ENCODE measurements at regions not wholly inside any gene's neighbourhood (a gene's known extent, or its start where the extent isn't known, plus 50 kb on each side); places are given as distances from the start of the nearest gene placed in this dataset.
A peak's percentile ranks its signal among the peaks of the same experiment; 100 is the strongest.

- Histone ChIP-seq H2AFZ (ENCODE audit: low read depth, low read length) (no peak overlapping the region), H2BK15ac (ENCODE audit: low read depth, poor library complexity, severe bottlenecking) (no peak overlapping the region), H2BK120ac (ENCODE audit: low read depth, low read length) (no peak overlapping the region), H3K27me3 (ENCODE audit: control insufficient read depth in 1 of 2, insufficient read depth in 1 of 2, low read length in 2 of 2) (peaks cover 0 to 22% of the 10 kb centered on the region in 2 experiments), H3K36me3 (ENCODE audit: control insufficient read depth in 1 of 2, insufficient read depth in 2 of 2, low read depth in 1 of 2, low read length in 2 of 2) (peaks cover 0 to 22% of the 10 kb centered on the region in 2 experiments), H3K4ac (ENCODE audit: low read depth in 1 of 2, low read length in 2 of 2) (no peak overlapping the region), H2BK5ac (ENCODE audit: low read depth, low read length, poor library complexity, severe bottlenecking) (no peak overlapping the region), H4K8ac (ENCODE audit: low read length) (no peak overlapping the region), H3K27ac (ENCODE audit: low read length, poor library complexity, severe bottlenecking) (no peak overlapping the region), H3K18ac (ENCODE audit: low read depth in 1 of 2, low read length in 2 of 2) (no peak overlapping the region), H3K14ac (ENCODE audit: low read length in 2 of 2) (no peak overlapping the region), H2BK12ac (ENCODE audit: low read length in 2 of 2) (no peak overlapping the region), H3K4me1 (ENCODE audit: control insufficient read depth, insufficient read depth, low read depth, low read length) (no peaks in the 10 kb centered on the region), H3K4me2 (ENCODE audit: low read length, poor library complexity, severe bottlenecking) (no peak overlapping the region), H3K4me3 (ENCODE audit: insufficient read depth in 1 of 2, low read depth in 1 of 2, low read length in 2 of 2) (no peak overlapping the region), H3K23ac (ENCODE audit: low read length in 2 of 2) (no peak overlapping the region), H3K9me3 (ENCODE audit: control insufficient read depth, low read length) (no peaks in the 10 kb centered on the region), H4K91ac (ENCODE audit: low read length) (no peak overlapping the region), H2AK5ac (ENCODE audit: low read length, severe bottlenecking) (no peak overlapping the region), H3K9ac (ENCODE audit: low read length) (no peak overlapping the region), H3K79me1 (replicated peaks; ENCODE audit: low read length, poor library complexity, severe bottlenecking) (no peaks in the 10 kb centered on the region)
- no peak for DNase-seq
- WGBS = 100% methylated on average over 3 of the region's 3 CpGs
Measured at GRCh38 chr5:168131519-168131918, 159.9 kb upstream of the WWC1 start.

GRCh38 chr5:168132241-168132641 lies 159.2 kb upstream of the WWC1 start:
- no peak overlapping the region for H3K4ac ChIP-seq (ENCODE audit: low read depth in 1 of 2, low read length in 2 of 2)
- H4K8ac ChIP-seq (ENCODE audit: low read length) = no peak overlapping the region
- 61% methylated on average over 3 of the region's 3 CpGs for WGBS

GRCh38 chr5:168135897-168136296 lies 155.5 kb upstream of the WWC1 start:
- Histone ChIP-seq H3K14ac (ENCODE audit: low read length in 2 of 2) (no peak overlapping the region), H4K8ac (ENCODE audit: low read length) (no peak overlapping the region), H3K23ac (ENCODE audit: low read length in 2 of 2) (no peak overlapping the region), H3K9me3 (ENCODE audit: control insufficient read depth, low read length) (no peaks in the 10 kb centered on the region), H3K4me3 (ENCODE audit: insufficient read depth in 1 of 2, low read depth in 1 of 2, low read length in 2 of 2) (no peak overlapping the region), H2AFZ (ENCODE audit: low read depth, low read length) (no peak overlapping the region), H2BK12ac (ENCODE audit: low read length in 2 of 2) (no peak overlapping the region), H3K27ac (ENCODE audit: low read length, poor library complexity, severe bottlenecking) (no peak overlapping the region), H3K27me3 (ENCODE audit: control insufficient read depth in 1 of 2, insufficient read depth in 1 of 2, low read length in 2 of 2) (peaks cover 0 to 19% of the 10 kb centered on the region in 2 experiments), H2BK120ac (ENCODE audit: low read depth, low read length) (no peak overlapping the region), H3K4ac (ENCODE audit: low read depth in 1 of 2, low read length in 2 of 2) (no peak overlapping the region), H2BK15ac (ENCODE audit: low read depth, poor library complexity, severe bottlenecking) (no peak overlapping the region), H3K9ac (ENCODE audit: low read length) (no peak overlapping the region), H3K4me2 (ENCODE audit: low read length, poor library complexity, severe bottlenecking) (no peak overlapping the region), H3K36me3 (ENCODE audit: control insufficient read depth in 1 of 2, insufficient read depth in 2 of 2, low read depth in 1 of 2, low read length in 2 of 2) (no peaks in the 10 kb centered on the region), H2AK5ac (ENCODE audit: low read length, severe bottlenecking) (no peak overlapping the region), H3K18ac (ENCODE audit: low read depth in 1 of 2, low read length in 2 of 2) (no peak overlapping the region), H4K91ac (ENCODE audit: low read length) (no peak overlapping the region), H2BK5ac (ENCODE audit: low read depth, low read length, poor library complexity, severe bottlenecking) (no peak overlapping the region), H3K4me1 (ENCODE audit: control insufficient read depth, insufficient read depth, low read depth, low read length) (no peaks in the 10 kb centered on the region), H3K79me1 (replicated peaks; ENCODE audit: low read length, poor library complexity, severe bottlenecking) (no peaks in the 10 kb centered on the region)
- WGBS = 73% methylated on average over 6 of the region's 6 CpGs
- DNase-seq = no peak

More at GRCh38 chr5:168132241-168132641, 159.2 kb upstream of the WWC1 start:
- Histone ChIP-seq H3K4me3 (ENCODE audit: insufficient read depth in 1 of 2, low read depth in 1 of 2, low read length in 2 of 2) (no peak overlapping the region), H3K18ac (ENCODE audit: low read depth in 1 of 2, low read length in 2 of 2) (no peak overlapping the region), H3K14ac (ENCODE audit: low read length in 2 of 2) (no peak overlapping the region), H3K36me3 (ENCODE audit: control insufficient read depth in 1 of 2, insufficient read depth in 2 of 2, low read depth in 1 of 2, low read length in 2 of 2) (peaks cover 0 to 15% of the 10 kb centered on the region in 2 experiments), H3K27me3 (ENCODE audit: control insufficient read depth in 1 of 2, insufficient read depth in 1 of 2, low read length in 2 of 2) (peaks cover 0 to 18% of the 10 kb centered on the region in 2 experiments), H3K79me1 (replicated peaks; ENCODE audit: low read length, poor library complexity, severe bottlenecking) (no peaks in the 10 kb centered on the region), H3K9me3 (ENCODE audit: control insufficient read depth, low read length) (no peaks in the 10 kb centered on the region), H2AFZ (ENCODE audit: low read depth, low read length) (no peak overlapping the region), H3K23ac (ENCODE audit: low read length in 2 of 2) (no peak overlapping the region), H2BK5ac (ENCODE audit: low read depth, low read length, poor library complexity, severe bottlenecking) (no peak overlapping the region), H2BK15ac (ENCODE audit: low read depth, poor library complexity, severe bottlenecking) (no peak overlapping the region), H3K9ac (ENCODE audit: low read length) (no peak overlapping the region), H2BK12ac (ENCODE audit: low read length in 2 of 2) (no peak overlapping the region), H2BK120ac (ENCODE audit: low read depth, low read length) (no peak overlapping the region), H2AK5ac (ENCODE audit: low read length, severe bottlenecking) (no peak overlapping the region), H3K4me2 (ENCODE audit: low read length, poor library complexity, severe bottlenecking) (no peak overlapping the region), H3K4me1 (ENCODE audit: control insufficient read depth, insufficient read depth, low read depth, low read length) (no peaks in the 10 kb centered on the region), H3K27ac (ENCODE audit: low read length, poor library complexity, severe bottlenecking) (peak overlapping the region; percentile 47), H4K91ac (ENCODE audit: low read length) (no peak overlapping the region)
- DNase-seq = peak; percentile 6

- no peak overlapping the region for H3K4ac ChIP-seq (ENCODE audit: low read depth in 1 of 2, low read length in 2 of 2)
- no peak overlapping the region for H2BK5ac ChIP-seq (ENCODE audit: low read depth, low read length, poor library complexity, severe bottlenecking)
- no peaks in the 10 kb centered on the region for H3K4me1 ChIP-seq (ENCODE audit: control insufficient read depth, insufficient read depth, low read depth, low read length)
- H3K27me3 ChIP-seq (ENCODE audit: control insufficient read depth in 1 of 2, insufficient read depth in 1 of 2, low read length in 2 of 2) = peaks cover 0 to 17% of the 10 kb centered on the region in 2 experiments
- DNase-seq = no peak
- H2BK120ac ChIP-seq (ENCODE audit: low read depth, low read length) = no peak overlapping the region
- no peaks in the 10 kb centered on the region for H3K36me3 ChIP-seq (ENCODE audit: control insufficient read depth in 1 of 2, insufficient read depth in 2 of 2, low read depth in 1 of 2, low read length in 2 of 2)
- no peak overlapping the region for H3K14ac ChIP-seq (ENCODE audit: low read length in 2 of 2)
- no peak overlapping the region for H2AK5ac ChIP-seq (ENCODE audit: low read length, severe bottlenecking)
- H3K18ac ChIP-seq (ENCODE audit: low read depth in 1 of 2, low read length in 2 of 2) = no peak overlapping the region
- H4K91ac ChIP-seq (ENCODE audit: low read length) = no peak overlapping the region
- no peak overlapping the region for H3K23ac ChIP-seq (ENCODE audit: low read length in 2 of 2)
- no peaks in the 10 kb centered on the region for H3K79me1 ChIP-seq (replicated peaks; ENCODE audit: low read length, poor library complexity, severe bottlenecking)
- no peak overlapping the region for H3K4me3 ChIP-seq (ENCODE audit: insufficient read depth in 1 of 2, low read depth in 1 of 2, low read length in 2 of 2)
- no peak overlapping the region for H2BK12ac ChIP-seq (ENCODE audit: low read length in 2 of 2)
- H4K8ac ChIP-seq (ENCODE audit: low read length) = no peak overlapping the region
- no peak overlapping the region for H3K4me2 ChIP-seq (ENCODE audit: low read length, poor library complexity, severe bottlenecking)
- no peak overlapping the region for H2AFZ ChIP-seq (ENCODE audit: low read depth, low read length)
- no peak overlapping the region for H2BK15ac ChIP-seq (ENCODE audit: low read depth, poor library complexity, severe bottlenecking)
- no peak overlapping the region for H3K27ac ChIP-seq (ENCODE audit: low read length, poor library complexity, severe bottlenecking)
- WGBS = 70% methylated on average over 5 of the region's 5 CpGs
- no peak overlapping the region for H3K9ac ChIP-seq (ENCODE audit: low read length)
- H3K9me3 ChIP-seq (ENCODE audit: control insufficient read depth, low read length) = no peaks in the 10 kb centered on the region
Measured at GRCh38 chr5:168136340-168136739, 155.1 kb upstream of the WWC1 start.
